Cardiac fibroblast (primary cell): ENCODE measurements at regions not wholly inside any gene's neighbourhood (a gene's known extent, or its start where the extent isn't known, plus 50 kb on each side); places are given as distances from the start of the nearest gene placed in this dataset.
"Not testable (repeated sequence)": the region's sequence is repeated elsewhere in the genome, so short reads cannot be mapped to it uniquely, and the experiment has no call there.

Source experiments
- DNase-seq, 2 donors: peaks; one replicate each; pipeline versions ENCODE4 v3.0.0 to v3.0.0-alpha.2; 2010; ENCODE audit warnings: low read depth in 2 of 2
- H3K4me3 ChIP-seq, 2 donors: replicated peaks in 1 of 2; 1 replicate in 1 of 2; 2 replicates in 1 of 2; pipeline ENCODE4 v1.5.1; 2011; ENCODE audit warnings: low read depth in 2 of 2, low read length in 2 of 2, mild to moderate bottlenecking in 2 of 2, moderate library complexity in 1 of 2
- TF ChIP-seq, protein P1 (sequence below): IDR thresholded peaks from one replicate; pipeline ENCODE4 v1.5.1; 2011; ENCODE audit warnings: low read depth, mild to moderate bottlenecking, low read length, inconsistent platforms

- DNase-seq = no peak
- TF ChIP-seq, protein P1, sequence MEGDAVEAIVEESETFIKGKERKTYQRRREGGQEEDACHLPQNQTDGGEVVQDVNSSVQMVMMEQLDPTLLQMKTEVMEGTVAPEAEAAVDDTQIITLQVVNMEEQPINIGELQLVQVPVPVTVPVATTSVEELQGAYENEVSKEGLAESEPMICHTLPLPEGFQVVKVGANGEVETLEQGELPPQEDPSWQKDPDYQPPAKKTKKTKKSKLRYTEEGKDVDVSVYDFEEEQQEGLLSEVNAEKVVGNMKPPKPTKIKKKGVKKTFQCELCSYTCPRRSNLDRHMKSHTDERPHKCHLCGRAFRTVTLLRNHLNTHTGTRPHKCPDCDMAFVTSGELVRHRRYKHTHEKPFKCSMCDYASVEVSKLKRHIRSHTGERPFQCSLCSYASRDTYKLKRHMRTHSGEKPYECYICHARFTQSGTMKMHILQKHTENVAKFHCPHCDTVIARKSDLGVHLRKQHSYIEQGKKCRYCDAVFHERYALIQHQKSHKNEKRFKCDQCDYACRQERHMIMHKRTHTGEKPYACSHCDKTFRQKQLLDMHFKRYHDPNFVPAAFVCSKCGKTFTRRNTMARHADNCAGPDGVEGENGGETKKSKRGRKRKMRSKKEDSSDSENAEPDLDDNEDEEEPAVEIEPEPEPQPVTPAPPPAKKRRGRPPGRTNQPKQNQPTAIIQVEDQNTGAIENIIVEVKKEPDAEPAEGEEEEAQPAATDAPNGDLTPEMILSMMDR = no peak
- no peak overlapping the region for H3K4me3 ChIP-seq
These were observed 1005.7 kb downstream of the HACE1 start for GRCh38 chr6:103854059-103854458.

DNA sequence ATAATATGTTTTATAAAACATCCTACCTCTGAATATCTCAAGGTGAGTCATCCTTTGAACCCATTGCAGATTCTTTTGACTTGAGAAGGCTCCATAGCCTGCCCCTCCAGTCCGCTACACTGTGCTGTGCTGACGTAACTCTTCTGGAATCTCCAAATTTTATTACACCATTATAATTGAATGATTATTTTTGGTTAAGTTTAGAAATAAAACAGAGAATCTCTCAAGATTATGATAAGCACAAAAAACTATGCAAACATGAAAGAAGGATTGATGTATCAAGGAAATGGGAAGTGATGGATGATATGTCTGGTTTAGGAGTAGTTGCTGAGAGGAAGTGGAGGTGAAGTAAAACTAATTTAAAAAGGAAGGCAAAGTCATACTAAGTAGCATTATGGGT, 1021.3 kb downstream of the HACE1 start:
- no peak overlapping the region for H3K4me3 ChIP-seq

DNA sequence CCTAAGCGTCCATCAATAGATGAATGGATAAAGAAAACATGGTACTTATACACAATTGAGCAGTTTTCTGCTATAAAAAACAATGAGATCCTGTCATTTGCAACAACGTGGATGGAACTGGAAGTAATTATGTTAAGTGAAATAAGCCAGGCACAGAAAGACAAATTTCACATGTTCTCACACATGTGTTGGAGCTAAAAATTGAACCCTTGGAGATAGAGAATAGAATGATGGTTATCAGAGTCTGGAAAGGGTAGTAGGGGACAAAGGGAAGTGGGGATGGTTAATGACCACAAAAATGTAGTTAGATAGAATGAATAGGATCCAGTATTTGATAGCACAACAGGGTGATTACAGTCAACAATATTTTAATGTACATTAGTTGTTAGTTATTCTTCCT, 1033.5 kb downstream of the HACE1 start:
- DNase-seq = no peak
- TF ChIP-seq, protein P1 = no peak
- no peak overlapping the region for H3K4me3 ChIP-seq

More for the DNA sequence above, 1021.3 kb downstream of the HACE1 start:
- no peak for DNase-seq
- TF ChIP-seq, protein P1 = no peak

DNA sequence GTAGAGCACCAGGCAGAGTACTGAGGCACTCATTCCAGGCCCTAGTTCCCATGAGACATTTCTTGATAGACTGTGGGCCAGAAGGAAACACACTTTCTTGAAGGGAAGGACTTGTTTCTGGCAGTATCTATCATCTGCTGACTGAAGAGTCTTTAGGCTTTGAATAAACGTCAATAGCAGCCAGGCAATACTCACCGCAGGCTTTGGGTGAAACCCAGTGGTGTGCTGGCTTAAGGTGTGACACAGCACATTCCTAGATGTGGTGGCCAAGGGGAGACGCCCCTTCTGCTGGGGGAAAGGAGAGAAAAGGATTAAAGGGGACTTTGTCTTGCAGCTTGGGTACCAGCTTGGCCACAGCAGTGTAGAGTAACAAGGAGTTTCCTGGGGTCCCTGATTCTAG, 1039.6 kb downstream of the HACE1 start:
- no peak for DNase-seq
- H3K4me3 ChIP-seq = no peak overlapping the region
- TF ChIP-seq, protein P1 = no peak

DNA sequence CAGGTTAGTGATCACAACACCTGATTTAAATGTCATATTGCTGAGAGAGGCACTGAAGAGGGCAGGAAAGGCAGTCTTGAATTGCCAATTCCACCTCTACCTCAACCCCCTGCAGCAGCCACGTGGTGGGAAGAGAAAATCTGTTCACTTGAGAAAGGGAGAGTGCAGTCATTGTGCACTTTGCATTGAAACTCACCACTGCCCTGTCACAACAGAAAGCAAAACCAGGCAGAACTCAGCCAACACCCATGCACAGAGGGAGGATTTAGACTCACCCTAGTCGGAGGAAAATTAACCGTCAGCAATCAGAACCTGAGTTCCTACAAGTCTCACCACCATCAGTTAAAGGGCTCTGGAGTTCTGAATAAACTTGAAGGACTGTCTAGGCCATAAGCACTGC, 1040.2 kb downstream of the HACE1 start:
- TF ChIP-seq, protein P1 = no peak
- no peak overlapping the region for H3K4me3 ChIP-seq
- DNase-seq = no peak

DNA sequence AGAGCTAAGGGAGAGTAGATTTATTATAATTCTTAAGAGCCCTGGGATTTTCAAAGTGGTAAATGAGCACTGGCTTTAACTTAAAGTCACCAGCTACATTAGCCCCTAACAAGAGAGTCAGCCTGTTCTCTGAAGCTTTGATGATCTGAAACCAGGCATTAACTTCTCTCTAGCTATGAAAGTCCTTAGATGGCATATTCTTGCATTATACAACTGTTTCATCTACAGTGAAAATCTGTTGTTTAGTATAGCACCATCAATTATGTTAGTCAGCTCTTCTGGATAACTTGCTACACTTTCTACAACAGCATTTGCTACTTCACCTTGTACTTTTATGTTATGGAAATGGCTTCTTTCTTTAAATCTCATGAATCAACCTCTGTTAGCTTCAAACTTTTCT, 1046.7 kb downstream of the HACE1 start:
- TF ChIP-seq, protein P1 = no peak
- no peak overlapping the region for H3K4me3 ChIP-seq
- DNase-seq = no peak

DNA sequence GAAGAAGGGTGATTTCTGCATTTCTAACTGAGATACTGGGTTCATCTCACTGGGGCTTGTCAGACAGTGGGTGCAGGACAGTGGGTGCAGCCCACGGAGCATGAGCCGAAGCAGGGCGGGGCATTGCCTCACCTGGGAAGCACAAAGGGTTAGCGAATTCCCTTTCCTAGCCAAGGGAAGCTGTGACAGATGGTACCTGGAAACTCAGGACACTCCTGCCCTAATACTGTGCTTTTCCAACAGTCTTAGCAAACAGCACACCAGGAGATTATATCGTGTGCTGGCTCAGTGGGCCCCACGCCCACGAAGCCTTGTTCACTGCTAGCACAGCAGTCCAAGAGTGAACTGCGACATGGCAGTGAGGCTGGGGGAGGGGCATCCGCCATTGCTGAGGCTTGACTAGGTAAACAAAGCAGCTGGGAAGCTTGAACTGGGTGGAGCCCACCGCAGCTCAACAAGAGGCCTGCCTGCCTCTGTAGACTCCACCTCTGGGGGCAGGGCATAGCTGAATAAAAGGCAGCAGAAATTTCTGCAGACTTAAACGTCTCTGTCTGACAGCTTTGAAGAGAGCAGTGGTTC, 1057.7 kb downstream of the HACE1 start:
- DNase-seq, H3K4me3 ChIP-seq: not testable (repeated sequence)
